ENCODE measurements at regions not wholly inside any gene's neighbourhood (a gene's known extent, or its start where the extent isn't known, plus 50 kb on each side); places are given as distances from the start of the nearest gene placed in this dataset.
A peak's percentile ranks its signal among the peaks of the same experiment; 100 is the strongest.
"Not testable (repeated sequence)": the region's sequence is repeated elsewhere in the genome, so short reads cannot be mapped to it uniquely, and the experiment has no call there.

DNA sequence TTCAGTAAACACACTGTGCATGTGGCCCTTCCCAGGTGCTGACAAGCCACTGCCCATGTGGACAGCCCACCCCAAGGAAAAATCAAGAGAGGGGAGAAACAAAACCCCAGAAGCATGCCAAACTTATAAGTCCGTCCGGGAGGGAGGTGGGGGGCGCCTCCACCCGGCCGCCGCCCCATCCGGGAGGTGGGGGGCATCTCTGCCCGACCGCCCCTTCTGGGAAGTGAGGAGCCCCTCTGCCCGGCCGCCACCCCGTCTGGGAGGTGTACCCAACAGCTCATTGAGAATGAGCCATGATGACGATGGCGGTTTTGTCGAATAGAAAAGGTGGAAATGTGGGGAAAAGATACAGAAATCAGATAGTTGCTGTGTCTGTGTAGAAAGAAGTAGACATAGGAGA is 53.8 kb upstream of the C2CD4B start:
- no peak for DNase-seq

DNA sequence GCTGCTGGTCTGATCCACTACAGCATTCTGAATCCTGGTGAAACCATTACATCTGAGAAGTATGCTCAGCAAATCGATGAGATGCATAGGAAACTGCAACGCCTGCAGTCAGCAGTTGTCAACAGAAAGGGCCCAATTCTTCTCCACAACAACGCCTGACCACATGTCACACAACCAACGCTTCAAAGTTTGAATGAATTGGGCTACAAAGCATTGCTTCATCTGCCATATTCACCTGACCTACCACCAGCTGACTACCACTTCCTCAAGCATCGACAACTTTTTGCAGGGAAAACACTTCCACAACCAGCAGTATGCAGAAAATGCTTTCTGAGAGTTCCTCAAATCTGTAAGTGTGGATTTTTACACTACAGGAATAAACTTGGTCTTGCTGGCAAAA is 54.7 kb upstream of the C2CD4B start:
- DNase-seq: no peak

- no peak for DNase-seq
Observed at GRCh38 chr15:62223020-62223419, 57.9 kb upstream of the C2CD4B start.

GRCh38 chr15:62228604-62229003 is 63.5 kb upstream of the C2CD4B start:
- no peak for DNase-seq

DNA sequence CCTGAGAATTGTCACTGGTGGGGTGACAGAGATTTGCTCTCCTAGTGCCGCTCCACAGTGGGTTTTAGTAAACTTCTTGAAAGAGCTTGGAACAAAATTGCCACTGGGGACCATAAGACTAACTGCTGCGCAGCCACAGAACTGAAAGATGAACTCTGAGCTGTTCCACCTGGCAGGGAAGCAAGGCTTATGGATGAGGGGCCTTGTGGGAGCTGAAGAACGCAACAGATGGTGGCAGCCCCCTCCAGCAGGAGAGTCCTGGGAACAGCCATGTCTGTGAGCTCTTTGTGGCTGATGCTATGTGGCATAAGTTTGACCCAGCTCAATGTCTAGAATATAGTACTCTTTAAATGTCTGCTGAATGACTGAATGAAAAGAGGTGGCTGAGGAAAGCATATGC is 66.8 kb upstream of the C2CD4B start:
- DNase-seq: no peak

DNA sequence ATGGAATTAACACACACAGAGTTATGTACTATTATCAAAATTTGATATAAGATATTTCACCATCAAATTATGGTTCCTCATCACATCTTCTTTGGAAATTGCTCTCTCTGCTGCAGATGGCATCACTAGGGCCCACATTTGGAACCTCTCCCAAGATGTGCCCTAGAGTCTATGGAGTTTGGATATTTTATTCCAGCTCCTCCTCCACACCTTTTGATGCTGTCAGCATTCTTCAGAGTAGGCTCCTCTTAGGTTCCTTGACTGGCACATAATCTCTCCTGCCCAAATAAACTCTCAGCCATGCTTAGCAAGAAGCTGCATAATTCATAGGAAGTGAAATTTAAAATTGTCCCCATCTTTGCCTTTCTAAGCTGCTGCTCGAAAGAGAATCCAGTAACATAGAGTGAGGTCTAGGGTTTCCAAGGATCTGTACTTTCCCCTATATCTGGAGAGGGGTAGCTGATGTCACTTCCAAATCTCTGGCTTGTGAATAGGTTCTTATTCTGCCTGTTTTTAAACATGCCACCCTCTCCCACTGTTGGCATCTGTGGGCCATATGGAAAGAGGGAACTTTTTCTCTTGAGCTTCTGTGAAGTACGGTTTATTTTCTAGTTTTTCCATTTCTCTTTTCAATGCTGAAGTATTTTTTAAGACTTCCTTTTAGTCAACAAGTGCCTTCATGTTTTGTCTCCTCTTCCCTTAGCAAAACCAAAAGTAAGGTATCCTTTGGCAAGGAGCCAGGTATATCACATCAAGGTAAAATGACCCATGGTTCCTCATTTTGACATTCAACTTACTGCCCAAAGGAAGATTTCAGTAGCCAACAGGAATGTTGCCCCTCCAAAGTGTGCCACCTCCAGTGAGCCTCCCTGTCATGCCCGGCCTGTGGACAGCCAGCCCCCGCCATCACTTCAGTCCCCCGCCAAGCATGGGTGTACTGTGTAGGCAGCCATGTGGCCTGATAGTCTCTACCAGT is 75.3 kb upstream of the C2CD4B start:
- DNase-seq: no peak

GRCh38 chr15:62241135-62241770 is 76.2 kb upstream of the C2CD4B start:
- DNase-seq: no peak

DNA sequence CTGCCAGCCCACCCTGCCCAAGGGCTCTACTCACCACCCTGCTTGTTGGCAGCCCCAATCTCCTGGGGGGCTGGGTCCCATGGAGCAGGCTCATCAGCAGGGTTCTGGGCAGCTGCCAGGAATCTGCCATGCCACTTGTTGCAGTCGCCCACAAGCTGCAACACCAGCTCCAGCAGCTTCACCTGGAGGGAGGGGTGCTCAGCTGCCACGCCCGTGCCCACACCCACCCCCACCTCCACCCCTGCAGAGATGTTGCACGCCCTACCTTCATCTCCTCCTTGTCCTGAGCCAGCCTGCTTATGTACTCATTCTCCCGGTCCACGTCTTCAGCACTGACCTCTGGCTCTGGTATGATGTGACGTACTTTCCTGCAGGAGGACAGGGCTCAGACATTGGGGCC is 77.9 kb upstream of the C2CD4B start:
- DNase-seq: no peak

DNA sequence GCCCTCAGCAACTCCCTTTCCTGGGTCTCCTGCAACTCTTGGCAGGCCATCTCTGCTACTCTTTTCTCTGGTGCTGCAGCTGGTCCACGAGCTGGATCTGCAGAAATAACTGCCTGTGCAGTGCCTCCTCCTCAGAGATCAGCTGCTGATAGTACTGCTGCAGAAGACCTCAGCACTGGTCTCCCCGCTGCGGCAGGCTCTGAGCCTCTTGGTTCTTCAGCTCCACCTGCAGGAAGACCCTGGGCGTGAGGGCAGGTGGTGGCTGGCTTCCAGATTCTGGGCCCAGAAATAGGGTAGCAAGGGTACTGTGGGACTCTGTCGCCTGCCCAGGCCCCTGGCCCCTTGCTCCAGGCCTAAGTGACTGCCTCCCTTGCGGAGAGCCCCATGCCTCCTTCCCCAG is 79.7 kb upstream of the C2CD4B start:
- DNase-seq: no peak

- no peak for DNase-seq
Observed at GRCh38 chr15:62248277-62248984, 83.3 kb upstream of the C2CD4B start.

DNA sequence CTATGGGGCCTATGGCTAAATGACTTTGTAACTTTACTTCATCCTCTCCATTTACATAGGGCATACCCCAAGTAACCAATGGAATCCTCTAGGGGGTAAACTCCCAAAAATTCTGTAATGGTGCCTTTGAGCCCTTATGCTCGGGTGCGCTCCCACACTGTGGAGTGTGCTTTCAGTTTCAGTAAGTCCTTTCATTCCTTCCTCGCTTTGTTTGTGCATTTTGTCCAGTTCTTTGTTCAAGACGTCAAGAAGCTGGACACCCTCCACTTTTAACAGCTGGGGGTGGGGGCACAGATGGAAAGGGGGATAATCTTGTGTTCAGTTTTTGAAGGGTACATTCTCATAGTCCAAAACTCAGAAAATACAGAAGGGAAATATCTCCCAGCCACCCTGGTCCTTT is 84.4 kb upstream of the C2CD4B start:
- DNase-seq: no peak

GRCh38 chr15:62250186-62250585 is 85.1 kb upstream of the C2CD4B start:
- no peak for DNase-seq

DNA sequence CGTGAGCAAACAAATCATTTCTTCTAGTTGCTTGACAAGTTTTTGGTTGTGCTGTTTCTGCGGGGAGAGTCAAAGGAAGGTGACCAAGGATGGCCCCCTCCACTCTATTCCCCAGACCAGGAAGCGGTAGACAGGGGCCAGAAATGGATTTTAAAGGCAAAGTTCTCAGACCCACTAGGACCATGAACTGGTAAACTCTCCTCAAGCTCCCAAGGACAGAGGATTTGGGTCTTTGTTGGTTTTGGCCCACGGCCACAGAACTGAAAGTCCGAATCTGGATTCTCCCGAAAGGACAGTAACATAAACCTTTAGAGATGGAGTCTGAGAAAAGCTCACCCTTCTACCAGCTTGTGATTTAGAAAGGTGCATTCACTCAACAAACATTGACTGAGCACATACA is 85.9 kb upstream of the C2CD4B start:
- no peak for DNase-seq

GRCh38 chr15:62253294-62253693 is 88.2 kb upstream of the C2CD4B start:
- DNase-seq: no peak

GRCh38 chr15:62254137-62254934 is 89.3 kb upstream of the C2CD4B start:
- peak; percentile 71 for DNase-seq

GRCh38 chr15:62256430-62256829 is 91.3 kb upstream of the C2CD4B start:
- not testable (repeated sequence) for DNase-seq

GRCh38 chr15:62257996-62258521 is 93.0 kb upstream of the C2CD4B start:
- DNase-seq: no peak

- no peak for DNase-seq
Observed at GRCh38 chr15:62262305-62262941, 97.3 kb upstream of the C2CD4B start.

DNA sequence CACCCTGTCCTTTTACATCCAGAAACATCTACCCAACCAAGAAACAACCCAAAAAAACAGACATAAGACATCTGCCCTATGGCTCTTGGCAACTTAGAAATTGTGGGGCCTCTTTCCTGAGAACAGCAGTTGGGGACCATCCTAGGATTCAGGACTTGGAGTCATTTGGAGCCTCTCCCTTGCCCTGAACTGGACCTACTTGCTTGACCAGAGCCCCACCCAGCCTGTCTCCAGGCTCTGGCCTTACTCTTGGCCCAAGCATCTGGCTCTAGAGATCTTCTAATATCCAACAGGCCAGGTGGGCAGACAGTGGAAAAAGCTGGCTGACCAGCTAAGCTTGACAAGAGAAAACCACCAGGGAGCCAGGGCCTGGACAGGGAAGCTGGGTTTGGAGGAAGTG is 99.1 kb upstream of the C2CD4B start:
- DNase-seq: no peak

DNA sequence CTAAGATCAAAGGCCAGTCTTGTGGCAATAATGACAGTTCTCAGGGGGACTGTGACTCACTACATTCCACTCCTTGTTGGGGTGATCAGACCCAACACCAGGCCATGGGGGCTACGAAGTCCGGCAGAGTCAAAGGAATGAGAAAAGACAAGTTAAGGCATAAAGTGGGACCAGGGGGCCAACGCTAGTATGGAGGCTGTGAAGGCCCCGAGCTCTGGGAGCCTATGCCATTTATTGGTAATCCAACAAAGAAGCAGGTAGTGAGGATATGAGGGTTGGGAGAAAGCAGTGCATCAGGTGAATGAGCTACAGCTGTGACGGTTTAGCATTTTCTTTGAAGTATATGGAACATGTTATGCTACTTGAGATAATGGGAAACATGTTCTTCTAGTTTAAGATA is 104.4 kb upstream of the C2CD4B start:
- DNase-seq: no peak

- no peak for DNase-seq
Observed at GRCh38 chr15:62270216-62270921, 105.3 kb upstream of the C2CD4B start.

Measured in stimulated activated CD4-positive, alpha-beta T cell treated with anti-CD3 and anti-CD28 coated beads, Interleukin-1b, Interleukin-23, amount 100 ng/mL, for 48 hours (primary cell).